Endothelial cell of umbilical vein (primary cell): ENCODE measurements at regions not wholly inside any gene's neighbourhood (a gene's known extent, or its start where the extent isn't known, plus 50 kb on each side); places are given as distances from the start of the nearest gene placed in this dataset.
A peak's percentile ranks its signal among the peaks of the same experiment; 100 is the strongest.

Source experiments
- BruUV-seq: library from RNA; stranded (reverse); fragments of 400-500 nt; replicated peaks from 2 replicates; lab custom pipeline; 2021; lab: Mats Ljungman, UMichigan
- CTCF ChIA-PET: fragments of 300-600, 350-600 bp; sonication (Branson Sonifier 250); formaldehyde crosslinking; loops from one replicate; lab custom pipeline; 2021; ENCODE audit warnings: antibody characterized with exemption, inconsistent platforms; lab: Charles Lee
- POLR2A ChIA-PET: fragments of 300-600, 350-600 bp; sonication (Branson Sonifier 250); formaldehyde crosslinking; loops from one replicate; lab custom pipeline; 2021; ENCODE audit warnings: antibody characterized with exemption, inconsistent platforms; lab: Charles Lee
- DNase-seq: peaks from one replicate; pipeline ENCODE4 v3.0.0-alpha.2; 2011; ENCODE audit warnings: low read depth, low spot score
- FAIRE-seq: peaks from 2 replicates; lab custom pipeline; 2011; peaks lifted over from hg19 to GRCh38; lab: Jason Lieb, UNC
- H2AFZ ChIP-seq: 2 replicates; pipeline ENCODE4 v1.6.0; 2012; ENCODE audit warnings: low read depth, low read length, control low read depth, inconsistent platforms
- H3K27ac ChIP-seq: 2 replicates; pipeline ENCODE4 v1.5.1; 2011; ENCODE audit warnings: low read depth, mild to moderate bottlenecking, control low read depth, low read length, moderate library complexity; ENCODE audit not compliant: insufficient read depth
- H3K27me3 ChIP-seq, 2 experiments: 2 replicates each; pipeline versions ENCODE4 v1.6.0 to v1.6.1; 2011; ENCODE audit warnings: low read length in 2 of 2, mixed read lengths in 1 of 2; ENCODE audit not compliant: control insufficient read depth in 2 of 2, insufficient read depth in 2 of 2
- H3K36me3 ChIP-seq, 2 experiments: 2 replicates in 1 of 2; 3 replicates in 1 of 2; pipeline ENCODE4 v1.5.1; 2011; ENCODE audit warnings: low read length in 2 of 2, mild to moderate bottlenecking in 1 of 2, moderate library complexity in 1 of 2; ENCODE audit not compliant: control insufficient read depth in 2 of 2, insufficient read depth in 2 of 2; ENCODE audit errors: extremely low read depth in 1 of 2
- H3K4me1 ChIP-seq: 3 replicates; pipeline ENCODE4 v1.5.1; 2011; ENCODE audit warnings: mild to moderate bottlenecking, low read length; ENCODE audit not compliant: control insufficient read depth, insufficient read depth; ENCODE audit errors: extremely low read depth
- H3K4me2 ChIP-seq: 2 replicates; pipeline ENCODE4 v1.6.1; 2011; ENCODE audit warnings: low read length, control low read depth, mixed read lengths; ENCODE audit not compliant: insufficient read depth
- H3K4me3 ChIP-seq, 3 experiments: fragments of 200-600 bp in 1 of 3; sonication (generic), shearing (Covaris generic) in 1 of 3; replicated peaks in 1 of 3; 2 replicates each; pipeline ENCODE4 v1.5.1; 2011 to 2016; ENCODE audit warnings: control low read depth in 3 of 3, low read length in 3 of 3, mild to moderate bottlenecking in 2 of 3, inconsistent platforms in 1 of 3, low read depth in 1 of 3, moderate library complexity in 1 of 3; ENCODE audit not compliant: insufficient read depth in 1 of 3
- H3K79me2 ChIP-seq: 2 replicates; pipeline ENCODE4 v1.6.0; 2012; ENCODE audit warnings: low read length, inconsistent platforms; ENCODE audit not compliant: control insufficient read depth, insufficient read depth
- H3K9ac ChIP-seq: replicated peaks from 2 replicates; pipeline ENCODE3; 2011; ENCODE audit warnings: low read length, control low read depth; ENCODE audit not compliant: insufficient read depth; ENCODE audit errors: extremely low read depth
- H3K9me1 ChIP-seq: replicated peaks from 3 replicates; pipeline ENCODE4 v1.6.0; 2011; ENCODE audit warnings: mild to moderate bottlenecking, low read length; ENCODE audit not compliant: control insufficient read depth, insufficient read depth; ENCODE audit errors: extremely low read depth
- H3K9me3 ChIP-seq: replicated peaks from 2 replicates; pipeline ENCODE4 v1.5.1; 2012; ENCODE audit warnings: low read length, inconsistent platforms; ENCODE audit not compliant: control insufficient read depth, insufficient read depth
- H4K20me1 ChIP-seq: replicated peaks from 2 replicates; pipeline ENCODE3; 2011; ENCODE audit warnings: mild to moderate bottlenecking, low read length; ENCODE audit not compliant: control insufficient read depth, insufficient read depth; ENCODE audit errors: extremely low read depth
- CTCF ChIP-seq, 2 donors: IDR thresholded peaks; 1 replicate in 1 of 2; 2 replicates in 1 of 2; pipeline ENCODE4 v1.5.1; 2011; ENCODE audit warnings: low read length in 2 of 2, mild to moderate bottlenecking in 2 of 2, moderate library complexity in 2 of 2, control low read depth in 1 of 2, inconsistent platforms in 1 of 2, low read depth in 1 of 2; ENCODE audit not compliant: insufficient read depth in 1 of 2; ENCODE audit errors: extremely low read depth in 1 of 2
- EZH2 ChIP-seq: IDR thresholded peaks from 2 replicates; pipeline ENCODE4 v1.6.1; 2012; ENCODE audit warnings: borderline replicate concordance, low read depth, mild to moderate bottlenecking, moderate library complexity, low read length, inconsistent platforms; ENCODE audit not compliant: severe bottlenecking
- FOS ChIP-seq: IDR thresholded peaks from 2 replicates; pipeline ENCODE4 v1.6.1; 2011; ENCODE audit warnings: mild to moderate bottlenecking, low read length, moderate library complexity, borderline replicate concordance; ENCODE audit not compliant: insufficient read depth
- GATA2 ChIP-seq: IDR thresholded peaks from 2 replicates; pipeline ENCODE4 v1.7.0; 2011; ENCODE audit warnings: low read depth, mild to moderate bottlenecking, moderate library complexity, mixed read lengths, low read length; ENCODE audit not compliant: insufficient read length, insufficient read depth
- JUN ChIP-seq: IDR thresholded peaks from 2 replicates; pipeline ENCODE4 v1.6.1; 2011; ENCODE audit warnings: borderline replicate concordance, low read depth; ENCODE audit not compliant: insufficient read length, insufficient read depth
- MAX ChIP-seq: IDR thresholded peaks from 2 replicates; pipeline ENCODE4 v1.6.1; 2011; ENCODE audit not compliant: insufficient read depth, insufficient read length
- MYC ChIP-seq: IDR thresholded peaks from one replicate; pipeline ENCODE4 v1.6.1; 2011; ENCODE audit warnings: mild to moderate bottlenecking, low read depth, low read length
- POLR2A ChIP-seq: IDR thresholded peaks from 2 replicates; pipeline ENCODE4 v1.6.1; 2012; ENCODE audit warnings: low read depth, mild to moderate bottlenecking, control low read depth, low read length
- POLR2AphosphoS5 ChIP-seq: IDR thresholded peaks from 2 replicates; pipeline ENCODE4 v1.6.1; 2012; ENCODE audit warnings: low read depth, mild to moderate bottlenecking, control low read depth, low read length, moderate library complexity; ENCODE audit not compliant: insufficient read depth
- dilution Hi-C: fragments of 300-500 bp; cut with MboI; formaldehyde crosslinking; loops from one replicate; pipeline ENCODE4 v1.15.0; 2019; ENCODE audit warnings: low sequenced_read_pairs; ENCODE audit not compliant: extremely low pct_ligation_motif_present
- intact Hi-C: fragments of 100-400 bp; cut with micrococcal nuclease; formaldehyde crosslinking; loops from one replicate; pipeline ENCODE4 v1.10.0; 2022

GRCh38 chr3:40800343-40800742, 275.6 kb downstream of the ZNF621 start:
- Histone ChIP-seq H3K9ac (no peak overlapping the region), H3K27ac (no peak overlapping the region), H3K9me3 (no peaks in the 10 kb centered on the region), H3K4me2 (no peak overlapping the region), H4K20me1 (no peaks in the 10 kb centered on the region), H3K36me3 (no peaks in the 10 kb centered on the region), H3K9me1 (no peaks in the 10 kb centered on the region), H3K79me2 (no peaks in the 10 kb centered on the region), H2AFZ (no peak overlapping the region), H3K4me3 (no peak overlapping the region), H3K4me1 (no peaks in the 10 kb centered on the region), H3K27me3 (no peaks in the 10 kb centered on the region)
- DNase-seq, result peak; percentile 18
- ChIA-PET CTCF (interaction anchor here (1.1 kb wide), 1 partner anchor 17 kb away, joined by 3 read pairs; no protein-coding TSS in a partner anchor), POLR2A (no interaction called here)
- no peak for FAIRE-seq
- dilution Hi-C loops (no loop called here), intact Hi-C loops (no loop called here)
- BruUV-seq, result no TSS peak
- TF ChIP-seq GATA2, result no peak
- peak; percentile 62 for TF ChIP-seq FOS

- DNase-seq (no peak), FAIRE-seq (no peak)
- Histone ChIP-seq H3K36me3 (no peaks in the 10 kb centered on the region), H3K79me2 (no peaks in the 10 kb centered on the region), H3K9me3 (no peaks in the 10 kb centered on the region), H3K9ac (no peak overlapping the region), H3K27me3 (no peaks in the 10 kb centered on the region), H3K4me3 (no peak overlapping the region), H3K27ac (no peak overlapping the region), H3K4me1 (no peaks in the 10 kb centered on the region), H3K4me2 (no peak overlapping the region), H4K20me1 (no peaks in the 10 kb centered on the region), H2AFZ (no peak overlapping the region), H3K9me1 (no peaks in the 10 kb centered on the region)
- no peak for TF ChIP-seq JUN
- no peak for TF ChIP-seq CTCF (IDR thresholded peaks at IDR 0.05; ENCODE audit: extremely low read depth in 1 of 2, insufficient read depth in 1 of 2, low read depth in 1 of 2, low read length in 2 of 2)
- TF ChIP-seq POLR2A, result no peak
- no peak for TF ChIP-seq MYC
- no peak for TF ChIP-seq POLR2AphosphoS5
- TF ChIP-seq FOS, result no peak
- no peak for TF ChIP-seq MAX
- TF ChIP-seq GATA2, result no peak
- TF ChIP-seq EZH2, result no peak
- dilution Hi-C loops, result no loop called here
- intact Hi-C loops, result no loop called here
- ChIA-PET CTCF (interaction anchor here (1.1 kb wide), 1 partner anchor 16 kb away, joined by 3 read pairs; no protein-coding TSS in a partner anchor), POLR2A (no interaction called here)
- no TSS peak for BruUV-seq
Observed at GRCh38 chr3:40801284-40801741, 276.6 kb downstream of the ZNF621 start.
